OCI-LY1 (cell line): ENCODE measurements at regions not wholly inside any gene's neighbourhood (a gene's known extent, or its start where the extent isn't known, plus 50 kb on each side); places are given as distances from the start of the nearest gene placed in this dataset.

Experiments used
- CTCF ChIP-seq: fragments of 200-600 bp; sonication (generic), shearing (Covaris generic); IDR thresholded peaks from 2 replicates; pipeline ENCODE4 v1.5.1; 2017; ENCODE audit warnings: mild to moderate bottlenecking, antibody characterized with exemption, low read length, moderate library complexity, mixed read lengths
- EZH2 ChIP-seq: fragments of 200-600 bp; sonication (generic), shearing (Covaris generic); IDR thresholded peaks from 2 replicates; pipeline ENCODE4 v1.8.0; 2017; ENCODE audit warnings: borderline replicate concordance, mixed run types, mild to moderate bottlenecking, antibody characterized with exemption, low read length, moderate library complexity, mixed read lengths

DNA sequence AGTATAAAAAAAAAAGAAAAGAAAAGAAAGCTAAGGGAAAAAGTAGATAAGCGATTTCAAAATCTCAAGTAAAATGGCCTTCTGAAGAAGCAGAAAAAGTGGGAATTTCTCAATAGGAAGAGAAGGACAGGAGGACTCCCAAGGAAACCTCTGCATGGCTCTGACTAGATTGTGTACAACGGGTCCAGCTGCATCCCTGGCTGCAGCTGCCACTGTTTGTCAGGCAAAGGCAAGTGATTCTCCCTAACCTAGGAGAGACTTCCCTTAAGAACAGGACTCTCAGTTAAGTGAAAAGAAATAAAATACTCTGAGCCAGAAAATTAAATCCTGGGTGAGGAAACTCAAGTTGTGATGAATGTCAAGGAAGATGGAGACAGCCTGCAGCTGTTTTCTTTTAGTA, 298.6 kb upstream of the KIAA1217 start:
- TF ChIP-seq CTCF (no peak), EZH2 (no peak)
